Esophagus squamous epithelium (tissue), 5 donors: ENCODE measurements at regions not wholly inside any gene's neighbourhood (a gene's known extent, or its start where the extent isn't known, plus 50 kb on each side); places are given as distances from the start of the nearest gene placed in this dataset.

Source experiments
- DNase-seq: peaks from one replicate; lab custom pipeline; 2025; lab: John Stamatoyannopoulos, UW
- H3K27ac ChIP-seq, 4 donors: fragments of 200-600 bp; sonication (generic); one replicate each; pipeline ENCODE4 v1.5.1; 2016 to 2019; ENCODE audit warnings: mild to moderate bottlenecking in 1 of 4
- H3K27me3 ChIP-seq, 4 donors: fragments of 200-600 bp; sonication (generic); 1 replicate in 3 of 4; 2 replicates in 1 of 4; pipeline versions ENCODE4 v1.5.1 to v1.6.0; 2017 to 2021; ENCODE audit warnings: antibody characterized with exemption in 1 of 4
- H3K36me3 ChIP-seq, 3 donors: fragments of 200-600 bp; sonication (generic); one replicate each; pipeline ENCODE4 v1.5.1; 2016 to 2019
- H3K4me1 ChIP-seq, 3 donors: fragments of 200-600 bp; sonication (generic); one replicate each; pipeline ENCODE4 v1.5.1; 2017 to 2019
- H3K4me3 ChIP-seq, 4 donors: fragments of 200-600 bp; sonication (generic); 1 replicate in 3 of 4; 2 replicates in 1 of 4; pipeline ENCODE4 v1.5.1; 2016 to 2019; ENCODE audit warnings: mild to moderate bottlenecking in 2 of 4, moderate library complexity in 1 of 4
- H3K9me3 ChIP-seq, 3 donors: fragments of 200-600 bp; sonication (generic); one replicate each; pipeline ENCODE4 v1.5.1; 2016 to 2019
- POLR2A ChIP-seq, 4 donors: fragments of 450-650 bp; IDR thresholded peaks; one replicate each; pipeline ENCODE4 v1.6.1; 2017; ENCODE audit warnings: antibody characterized with exemption in 4 of 4, mild to moderate bottlenecking in 4 of 4, moderate library complexity in 3 of 4
- WGBS, 2 donors: methylation state at CpG; one replicate each; pipeline ENCODE4 v1.1.5; 2018; 5-methylcytosine and 5-hydroxymethylcytosine counted together
- intact Hi-C: fragments of 100-400 bp; cut with DNase I; formaldehyde crosslinking; loops from one replicate; pipeline ENCODE4 v1.15.0; 2022
- TF ChIP-seq, protein P1 (sequence below), 6 experiments: fragments of 450-650 bp in 4 of 6; fragments of 200-600 bp in 2 of 6; sonication (generic) in 2 of 6; IDR thresholded peaks; one replicate each; pipeline ENCODE4 v1.5.1; 2016 to 2019; ENCODE audit warnings: antibody characterized with exemption in 6 of 6, mild to moderate bottlenecking in 4 of 6, moderate library complexity in 4 of 6
- donor health status: DM: yes; HTN: yes; CAD: no.

- peak overlapping the region in 3 of 4 donors; percentile 28 to 54 (median 32) for H3K4me3 ChIP-seq
- peak overlapping the region in 1 of 4 donors; percentile 34 for H3K27ac ChIP-seq
- no peaks in the 10 kb centered on the region for H3K9me3 ChIP-seq
- no peaks in the 10 kb centered on the region for H3K4me1 ChIP-seq
- no peak for DNase-seq
- 22 to 34% methylated on average over 2 of the region's 2 CpGs for WGBS, 2 donors
- no peaks in the 10 kb centered on the region for H3K27me3 ChIP-seq
- no peaks in the 10 kb centered on the region for H3K36me3 ChIP-seq
- TF ChIP-seq, protein P1, sequence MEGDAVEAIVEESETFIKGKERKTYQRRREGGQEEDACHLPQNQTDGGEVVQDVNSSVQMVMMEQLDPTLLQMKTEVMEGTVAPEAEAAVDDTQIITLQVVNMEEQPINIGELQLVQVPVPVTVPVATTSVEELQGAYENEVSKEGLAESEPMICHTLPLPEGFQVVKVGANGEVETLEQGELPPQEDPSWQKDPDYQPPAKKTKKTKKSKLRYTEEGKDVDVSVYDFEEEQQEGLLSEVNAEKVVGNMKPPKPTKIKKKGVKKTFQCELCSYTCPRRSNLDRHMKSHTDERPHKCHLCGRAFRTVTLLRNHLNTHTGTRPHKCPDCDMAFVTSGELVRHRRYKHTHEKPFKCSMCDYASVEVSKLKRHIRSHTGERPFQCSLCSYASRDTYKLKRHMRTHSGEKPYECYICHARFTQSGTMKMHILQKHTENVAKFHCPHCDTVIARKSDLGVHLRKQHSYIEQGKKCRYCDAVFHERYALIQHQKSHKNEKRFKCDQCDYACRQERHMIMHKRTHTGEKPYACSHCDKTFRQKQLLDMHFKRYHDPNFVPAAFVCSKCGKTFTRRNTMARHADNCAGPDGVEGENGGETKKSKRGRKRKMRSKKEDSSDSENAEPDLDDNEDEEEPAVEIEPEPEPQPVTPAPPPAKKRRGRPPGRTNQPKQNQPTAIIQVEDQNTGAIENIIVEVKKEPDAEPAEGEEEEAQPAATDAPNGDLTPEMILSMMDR (IDR thresholded peaks at IDR 0.05): no peak
- no peak for TF ChIP-seq POLR2A (IDR thresholded peaks at IDR 0.05)
- intact Hi-C loops: no loop called here
Measured at GRCh38 chr13:82688400-82688994, 1193.8 kb downstream of the SLITRK1 start.

DNA sequence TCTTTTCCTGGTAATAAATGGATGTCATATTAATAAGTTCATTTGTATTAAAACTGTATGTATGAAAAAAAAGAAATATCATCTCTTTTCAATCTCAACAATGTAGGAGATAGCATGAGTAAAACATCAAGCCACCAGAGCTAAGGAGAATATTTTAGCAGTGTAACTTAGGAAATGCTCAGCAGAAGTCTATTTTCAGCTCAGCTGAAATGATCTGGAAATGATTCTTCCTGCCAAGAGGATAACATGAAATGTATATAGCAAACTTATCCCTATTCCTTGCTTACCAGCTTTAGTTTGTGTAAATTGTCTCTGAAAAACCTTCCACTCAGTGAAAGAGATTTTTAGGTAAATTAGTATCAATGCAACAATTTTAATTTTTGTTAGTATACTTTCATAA, 1194.4 kb downstream of the SLITRK1 start:
- TF ChIP-seq POLR2A (IDR thresholded peaks at IDR 0.05): no peak
- TF ChIP-seq, protein P1 (IDR thresholded peaks at IDR 0.05): no peak
- Histone ChIP-seq H3K36me3 (no peaks in the 10 kb centered on the region), H3K9me3 (no peaks in the 10 kb centered on the region), H3K27ac (no peak overlapping the region), H3K27me3 (no peaks in the 10 kb centered on the region), H3K4me1 (no peaks in the 10 kb centered on the region), H3K4me3 (peak overlapping the region in 2 of 4 donors; percentile 32 to 54)
- no peak for DNase-seq
- intact Hi-C loops: no loop called here

GRCh38 chr13:82681535-82681934, 1200.7 kb downstream of the SLITRK1 start:
- Histone ChIP-seq H3K9me3 (no peaks in the 10 kb centered on the region), H3K4me3 (no peak overlapping the region), H3K27ac (no peak overlapping the region), H3K4me1 (no peaks in the 10 kb centered on the region), H3K36me3 (no peaks in the 10 kb centered on the region), H3K27me3 (no peaks in the 10 kb centered on the region)
- no peak for TF ChIP-seq POLR2A (IDR thresholded peaks at IDR 0.05)
- TF ChIP-seq, protein P1 (IDR thresholded peaks at IDR 0.05): no peak
- 59 to 63% methylated on average over 4 of the region's 4 CpGs for WGBS, 2 donors
- intact Hi-C loops: no loop called here
- no peak for DNase-seq

GRCh38 chr13:82678052-82678451, 1204.2 kb downstream of the SLITRK1 start:
- Histone ChIP-seq H3K36me3 (no peaks in the 10 kb centered on the region), H3K4me3 (no peak overlapping the region), H3K27ac (no peak overlapping the region), H3K27me3 (no peaks in the 10 kb centered on the region), H3K9me3 (no peaks in the 10 kb centered on the region), H3K4me1 (no peaks in the 10 kb centered on the region)
- intact Hi-C loops: no loop called here
- WGBS, 2 donors: 79 to 89% methylated on average over 3 of the region's 3 CpGs
- DNase-seq: no peak
- TF ChIP-seq, protein P1 (IDR thresholded peaks at IDR 0.05): no peak
- no peak for TF ChIP-seq POLR2A (IDR thresholded peaks at IDR 0.05)

DNA sequence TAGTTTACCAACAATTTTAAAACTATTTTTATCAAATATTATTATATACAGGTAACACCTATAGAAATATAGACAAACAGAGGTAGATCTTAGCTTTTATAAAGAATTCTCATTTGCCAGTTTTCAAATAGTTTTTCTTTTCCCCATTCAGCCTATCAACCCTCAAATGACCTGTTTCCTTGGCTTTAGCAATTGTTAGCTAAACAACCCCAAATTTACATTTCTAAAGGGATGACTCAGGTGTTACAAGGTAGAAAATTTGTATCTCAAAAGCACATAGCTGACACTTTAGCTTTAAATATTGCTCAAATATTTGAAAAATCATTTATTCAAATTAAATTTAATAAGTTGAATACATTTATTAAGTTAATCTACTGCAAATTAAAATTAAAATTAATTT, 1207.2 kb downstream of the SLITRK1 start:
- no peak for TF ChIP-seq POLR2A (IDR thresholded peaks at IDR 0.05)
- TF ChIP-seq, protein P1 (IDR thresholded peaks at IDR 0.05): no peak

More for the DNA sequence above, 1207.2 kb downstream of the SLITRK1 start:
- DNase-seq: no peak
- no peaks in the 10 kb centered on the region for H3K36me3 ChIP-seq
- no peaks in the 10 kb centered on the region for H3K9me3 ChIP-seq
- no peak overlapping the region for H3K27ac ChIP-seq
- no peaks in the 10 kb centered on the region for H3K27me3 ChIP-seq
- no peaks in the 10 kb centered on the region for H3K4me1 ChIP-seq
- no peak overlapping the region for H3K4me3 ChIP-seq
- intact Hi-C loops: no loop called here
